ENCODE measurements at regions not wholly inside any gene's neighbourhood (a gene's known extent, or its start where the extent isn't known, plus 50 kb on each side); places are given as distances from the start of the nearest gene placed in this dataset.

DNA sequence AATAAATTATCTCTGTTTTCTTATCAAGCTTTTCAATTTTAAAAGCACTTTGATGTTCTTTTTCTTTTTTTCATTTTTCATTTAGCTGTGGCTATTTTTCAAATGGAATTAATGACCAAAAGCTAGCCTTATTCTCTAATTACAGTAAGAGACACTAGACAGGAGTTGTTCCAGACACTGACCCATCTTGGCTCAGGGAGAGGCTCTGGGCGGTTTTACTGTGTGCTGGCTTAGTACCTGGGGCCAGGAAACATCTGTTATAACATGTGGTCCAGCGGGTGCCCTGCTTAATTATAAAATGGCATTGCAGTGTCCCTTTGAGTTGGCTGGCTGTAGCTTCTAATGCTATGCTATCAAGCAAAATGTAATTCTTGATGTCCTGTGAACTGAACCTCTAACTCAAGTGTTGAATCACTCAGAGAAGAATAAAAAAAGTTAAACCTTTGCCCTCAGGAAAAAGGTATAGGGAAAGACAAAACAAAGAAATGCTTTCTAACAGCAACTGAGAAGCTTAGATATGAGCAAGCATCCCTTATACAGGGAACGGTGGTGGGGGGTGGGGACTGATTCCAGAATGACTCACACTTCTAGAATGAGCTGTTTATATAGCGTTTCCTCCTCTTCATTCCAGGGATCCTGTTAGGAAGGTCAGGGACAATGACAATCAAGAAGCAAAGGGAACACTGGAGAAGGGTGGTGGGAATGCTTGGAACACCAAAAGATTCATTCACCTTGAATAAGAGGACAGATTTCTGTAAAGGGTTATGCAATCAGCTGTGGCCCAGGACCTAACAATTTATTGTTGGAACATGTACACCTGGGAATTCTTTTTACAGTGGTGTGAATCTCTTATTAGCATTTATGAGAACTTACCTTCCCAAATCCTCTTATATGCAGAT is 58.7 kb upstream of the NFIB start:
- TF ChIP-seq, protein P1, sequence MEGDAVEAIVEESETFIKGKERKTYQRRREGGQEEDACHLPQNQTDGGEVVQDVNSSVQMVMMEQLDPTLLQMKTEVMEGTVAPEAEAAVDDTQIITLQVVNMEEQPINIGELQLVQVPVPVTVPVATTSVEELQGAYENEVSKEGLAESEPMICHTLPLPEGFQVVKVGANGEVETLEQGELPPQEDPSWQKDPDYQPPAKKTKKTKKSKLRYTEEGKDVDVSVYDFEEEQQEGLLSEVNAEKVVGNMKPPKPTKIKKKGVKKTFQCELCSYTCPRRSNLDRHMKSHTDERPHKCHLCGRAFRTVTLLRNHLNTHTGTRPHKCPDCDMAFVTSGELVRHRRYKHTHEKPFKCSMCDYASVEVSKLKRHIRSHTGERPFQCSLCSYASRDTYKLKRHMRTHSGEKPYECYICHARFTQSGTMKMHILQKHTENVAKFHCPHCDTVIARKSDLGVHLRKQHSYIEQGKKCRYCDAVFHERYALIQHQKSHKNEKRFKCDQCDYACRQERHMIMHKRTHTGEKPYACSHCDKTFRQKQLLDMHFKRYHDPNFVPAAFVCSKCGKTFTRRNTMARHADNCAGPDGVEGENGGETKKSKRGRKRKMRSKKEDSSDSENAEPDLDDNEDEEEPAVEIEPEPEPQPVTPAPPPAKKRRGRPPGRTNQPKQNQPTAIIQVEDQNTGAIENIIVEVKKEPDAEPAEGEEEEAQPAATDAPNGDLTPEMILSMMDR (IDR thresholded peaks at IDR 0.05): no peak
- TF ChIP-seq POLR2AphosphoS5 (IDR thresholded peaks at IDR 0.05; ENCODE audit: low read depth, low read length): 0 out of 2 replicates have a peak, but pooled peaks have one; percentile 19
- TF ChIP-seq, protein P2, sequence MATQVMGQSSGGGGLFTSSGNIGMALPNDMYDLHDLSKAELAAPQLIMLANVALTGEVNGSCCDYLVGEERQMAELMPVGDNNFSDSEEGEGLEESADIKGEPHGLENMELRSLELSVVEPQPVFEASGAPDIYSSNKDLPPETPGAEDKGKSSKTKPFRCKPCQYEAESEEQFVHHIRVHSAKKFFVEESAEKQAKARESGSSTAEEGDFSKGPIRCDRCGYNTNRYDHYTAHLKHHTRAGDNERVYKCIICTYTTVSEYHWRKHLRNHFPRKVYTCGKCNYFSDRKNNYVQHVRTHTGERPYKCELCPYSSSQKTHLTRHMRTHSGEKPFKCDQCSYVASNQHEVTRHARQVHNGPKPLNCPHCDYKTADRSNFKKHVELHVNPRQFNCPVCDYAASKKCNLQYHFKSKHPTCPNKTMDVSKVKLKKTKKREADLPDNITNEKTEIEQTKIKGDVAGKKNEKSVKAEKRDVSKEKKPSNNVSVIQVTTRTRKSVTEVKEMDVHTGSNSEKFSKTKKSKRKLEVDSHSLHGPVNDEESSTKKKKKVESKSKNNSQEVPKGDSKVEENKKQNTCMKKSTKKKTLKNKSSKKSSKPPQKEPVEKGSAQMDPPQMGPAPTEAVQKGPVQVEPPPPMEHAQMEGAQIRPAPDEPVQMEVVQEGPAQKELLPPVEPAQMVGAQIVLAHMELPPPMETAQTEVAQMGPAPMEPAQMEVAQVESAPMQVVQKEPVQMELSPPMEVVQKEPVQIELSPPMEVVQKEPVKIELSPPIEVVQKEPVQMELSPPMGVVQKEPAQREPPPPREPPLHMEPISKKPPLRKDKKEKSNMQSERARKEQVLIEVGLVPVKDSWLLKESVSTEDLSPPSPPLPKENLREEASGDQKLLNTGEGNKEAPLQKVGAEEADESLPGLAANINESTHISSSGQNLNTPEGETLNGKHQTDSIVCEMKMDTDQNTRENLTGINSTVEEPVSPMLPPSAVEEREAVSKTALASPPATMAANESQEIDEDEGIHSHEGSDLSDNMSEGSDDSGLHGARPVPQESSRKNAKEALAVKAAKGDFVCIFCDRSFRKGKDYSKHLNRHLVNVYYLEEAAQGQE (IDR thresholded peaks at IDR 0.05; ENCODE audit: low read depth, low read length): peak; percentile 54; the same call in 1 of the 2 replicates
